Vagina (tissue), 2 donors: ENCODE measurements at regions not wholly inside any gene's neighbourhood (a gene's known extent, or its start where the extent isn't known, plus 50 kb on each side); places are given as distances from the start of the nearest gene placed in this dataset.

Experiments used
- POLR2A ChIP-seq, 2 donors: fragments of 450-650 bp; IDR thresholded peaks; one replicate each; pipeline ENCODE4 v1.6.1; 2017; ENCODE audit warnings: antibody characterized with exemption in 2 of 2, mild to moderate bottlenecking in 2 of 2, moderate library complexity in 2 of 2
- TF ChIP-seq, protein P1 (sequence below), 3 experiments: fragments of 450-650 bp in 2 of 3; fragments of 200-600 bp in 1 of 3; sonication (generic) in 1 of 3; IDR thresholded peaks; one replicate each; pipeline ENCODE4 v1.5.1; 2017 to 2019; ENCODE audit warnings: antibody characterized with exemption in 3 of 3, mild to moderate bottlenecking in 2 of 3, moderate library complexity in 2 of 3

- TF ChIP-seq, protein P1, sequence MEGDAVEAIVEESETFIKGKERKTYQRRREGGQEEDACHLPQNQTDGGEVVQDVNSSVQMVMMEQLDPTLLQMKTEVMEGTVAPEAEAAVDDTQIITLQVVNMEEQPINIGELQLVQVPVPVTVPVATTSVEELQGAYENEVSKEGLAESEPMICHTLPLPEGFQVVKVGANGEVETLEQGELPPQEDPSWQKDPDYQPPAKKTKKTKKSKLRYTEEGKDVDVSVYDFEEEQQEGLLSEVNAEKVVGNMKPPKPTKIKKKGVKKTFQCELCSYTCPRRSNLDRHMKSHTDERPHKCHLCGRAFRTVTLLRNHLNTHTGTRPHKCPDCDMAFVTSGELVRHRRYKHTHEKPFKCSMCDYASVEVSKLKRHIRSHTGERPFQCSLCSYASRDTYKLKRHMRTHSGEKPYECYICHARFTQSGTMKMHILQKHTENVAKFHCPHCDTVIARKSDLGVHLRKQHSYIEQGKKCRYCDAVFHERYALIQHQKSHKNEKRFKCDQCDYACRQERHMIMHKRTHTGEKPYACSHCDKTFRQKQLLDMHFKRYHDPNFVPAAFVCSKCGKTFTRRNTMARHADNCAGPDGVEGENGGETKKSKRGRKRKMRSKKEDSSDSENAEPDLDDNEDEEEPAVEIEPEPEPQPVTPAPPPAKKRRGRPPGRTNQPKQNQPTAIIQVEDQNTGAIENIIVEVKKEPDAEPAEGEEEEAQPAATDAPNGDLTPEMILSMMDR (IDR thresholded peaks at IDR 0.05), result no peak
- TF ChIP-seq POLR2A (IDR thresholded peaks at IDR 0.05), result no peak
These were observed 1227.8 kb upstream of the SORCS1 start for GRCh38 chr10:108392286-108392685.
